ENCODE measurements at regions not wholly inside any gene's neighbourhood (a gene's known extent, or its start where the extent isn't known, plus 50 kb on each side); places are given as distances from the start of the nearest gene placed in this dataset.

DNA sequence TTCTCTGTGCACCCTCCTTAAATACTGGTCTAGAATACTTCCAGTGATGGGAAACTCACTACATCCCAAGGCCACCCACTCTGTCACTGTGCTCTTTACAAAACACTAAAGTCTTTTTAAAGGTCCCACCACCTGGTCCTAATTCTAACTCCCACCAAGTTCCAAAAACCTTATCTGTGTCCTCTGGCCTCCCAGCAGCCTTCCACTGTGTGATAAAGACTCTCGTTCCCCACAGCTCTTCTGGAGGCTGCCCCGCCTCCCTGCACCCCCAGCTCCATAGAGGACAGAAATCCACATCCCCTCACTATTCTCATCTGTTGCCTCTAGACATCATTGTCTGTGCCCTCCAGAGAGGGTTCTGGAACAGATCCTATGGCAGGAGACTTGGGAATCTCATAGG lies 276.4 kb downstream of the FAM43A start:
- no peaks in the 10 kb centered on the region for H3K27me3 ChIP-seq (ENCODE audit: insufficient read depth, low read length)
- WGBS (ENCODE audit: extremely low coverage, insufficient coverage, insufficient read length): no CpG with 5 or more reads among the region's 2 CpGs
- H3K18ac ChIP-seq (ENCODE audit: low read length): no peak overlapping the region
- no peak overlapping the region for H2BK5ac ChIP-seq (ENCODE audit: low read depth, low read length, poor library complexity)
- H3K9me3 ChIP-seq (ENCODE audit: insufficient read depth, low read depth, low read length): no peaks in the 10 kb centered on the region
- no peaks in the 10 kb centered on the region for H3K79me2 ChIP-seq (ENCODE audit: control insufficient read depth, insufficient read depth, low read length, poor library complexity)
- no peaks in the 10 kb centered on the region for H3K36me3 ChIP-seq (ENCODE audit: control insufficient read depth in 1 of 2, insufficient read depth in 2 of 2, low read length in 2 of 2)
- no peak for DNase-seq
- no peak overlapping the region for H3K14ac ChIP-seq (ENCODE audit: low read length)
- no peaks in the 10 kb centered on the region for H3K79me1 ChIP-seq (ENCODE audit: low read length)
- no peak overlapping the region for H4K91ac ChIP-seq (ENCODE audit: low read depth, low read length)
- H2BK12ac ChIP-seq (ENCODE audit: low read length): no peak overlapping the region
- H2AFZ ChIP-seq (ENCODE audit: insufficient read depth, low read length, poor library complexity): no peak overlapping the region
- H4K12ac ChIP-seq (ENCODE audit: low read depth, low read length): no peak overlapping the region
- no peak overlapping the region for H3K27ac ChIP-seq (ENCODE audit: low read depth, low read length)
- no peak overlapping the region for H3K4me2 ChIP-seq (ENCODE audit: low read length)
- no peak overlapping the region for H2AK5ac ChIP-seq (ENCODE audit: low read length)
- no peak overlapping the region for H2BK120ac ChIP-seq (ENCODE audit: insufficient read depth, low read length, poor library complexity)
- H3K4ac ChIP-seq (ENCODE audit: low read depth, low read length): no peak overlapping the region
- no peak overlapping the region for H3K4me3 ChIP-seq (ENCODE audit: low read depth, low read length)
- no peak overlapping the region for H4K8ac ChIP-seq (ENCODE audit: low read depth, low read length)
- H3K23ac ChIP-seq (ENCODE audit: low read length): no peak overlapping the region
- H3K9ac ChIP-seq (ENCODE audit: low read length): no peak overlapping the region
- no peaks in the 10 kb centered on the region for H3K4me1 ChIP-seq (ENCODE audit: control insufficient read depth in 1 of 2, insufficient read depth in 2 of 2, low read length in 2 of 2)

DNA sequence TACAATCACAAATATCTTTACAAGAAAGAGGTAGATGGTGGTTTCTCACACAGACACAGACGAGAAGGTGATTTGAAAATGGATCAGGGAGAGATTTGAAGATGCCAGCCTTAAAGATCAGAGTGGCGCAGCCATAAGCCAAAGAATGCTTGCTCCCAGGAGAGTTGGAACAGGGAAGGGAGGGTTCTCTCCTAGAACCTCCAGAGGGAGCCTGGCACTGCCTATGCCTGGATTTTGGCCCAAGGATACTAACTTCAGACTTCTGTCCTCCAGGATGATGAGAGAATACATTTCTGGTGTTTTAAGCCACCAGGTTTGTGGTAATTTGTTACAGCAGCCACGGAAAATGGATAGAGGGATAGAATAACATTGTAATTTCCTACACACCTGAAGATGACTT lies 279.1 kb downstream of the FAM43A start:
- H3K79me1 ChIP-seq (ENCODE audit: low read length): no peaks in the 10 kb centered on the region
- H3K4me3 ChIP-seq (ENCODE audit: low read depth, low read length): no peak overlapping the region
- WGBS (ENCODE audit: extremely low coverage, insufficient coverage, insufficient read length): no CpG with 5 or more reads among the region's 3 CpGs
- no peak overlapping the region for H2BK120ac ChIP-seq (ENCODE audit: insufficient read depth, low read length, poor library complexity)
- no peak overlapping the region for H2BK12ac ChIP-seq (ENCODE audit: low read length)
- no peak overlapping the region for H4K91ac ChIP-seq (ENCODE audit: low read depth, low read length)
- no peak overlapping the region for H2AK5ac ChIP-seq (ENCODE audit: low read length)
- no peak overlapping the region for H4K12ac ChIP-seq (ENCODE audit: low read depth, low read length)
- H3K27ac ChIP-seq (ENCODE audit: low read depth, low read length): no peak overlapping the region
- H2AFZ ChIP-seq (ENCODE audit: insufficient read depth, low read length, poor library complexity): no peak overlapping the region
- H3K14ac ChIP-seq (ENCODE audit: low read length): no peak overlapping the region
- no peak overlapping the region for H3K9ac ChIP-seq (ENCODE audit: low read length)
- H3K4ac ChIP-seq (ENCODE audit: low read depth, low read length): no peak overlapping the region
- H3K79me2 ChIP-seq (ENCODE audit: control insufficient read depth, insufficient read depth, low read length, poor library complexity): no peaks in the 10 kb centered on the region
- H2BK5ac ChIP-seq (ENCODE audit: low read depth, low read length, poor library complexity): no peak overlapping the region
- H3K4me2 ChIP-seq (ENCODE audit: low read length): no peak overlapping the region
- H3K9me3 ChIP-seq (ENCODE audit: insufficient read depth, low read depth, low read length): no peaks in the 10 kb centered on the region
- H3K23ac ChIP-seq (ENCODE audit: low read length): no peak overlapping the region
- H3K4me1 ChIP-seq (ENCODE audit: control insufficient read depth in 1 of 2, insufficient read depth in 2 of 2, low read length in 2 of 2): no peaks in the 10 kb centered on the region
- no peaks in the 10 kb centered on the region for H3K36me3 ChIP-seq (ENCODE audit: control insufficient read depth in 1 of 2, insufficient read depth in 2 of 2, low read length in 2 of 2)
- H3K18ac ChIP-seq (ENCODE audit: low read length): no peak overlapping the region
- H3K27me3 ChIP-seq (ENCODE audit: insufficient read depth, low read length): no peaks in the 10 kb centered on the region
- H4K8ac ChIP-seq (ENCODE audit: low read depth, low read length): no peak overlapping the region
- DNase-seq: no peak

DNA sequence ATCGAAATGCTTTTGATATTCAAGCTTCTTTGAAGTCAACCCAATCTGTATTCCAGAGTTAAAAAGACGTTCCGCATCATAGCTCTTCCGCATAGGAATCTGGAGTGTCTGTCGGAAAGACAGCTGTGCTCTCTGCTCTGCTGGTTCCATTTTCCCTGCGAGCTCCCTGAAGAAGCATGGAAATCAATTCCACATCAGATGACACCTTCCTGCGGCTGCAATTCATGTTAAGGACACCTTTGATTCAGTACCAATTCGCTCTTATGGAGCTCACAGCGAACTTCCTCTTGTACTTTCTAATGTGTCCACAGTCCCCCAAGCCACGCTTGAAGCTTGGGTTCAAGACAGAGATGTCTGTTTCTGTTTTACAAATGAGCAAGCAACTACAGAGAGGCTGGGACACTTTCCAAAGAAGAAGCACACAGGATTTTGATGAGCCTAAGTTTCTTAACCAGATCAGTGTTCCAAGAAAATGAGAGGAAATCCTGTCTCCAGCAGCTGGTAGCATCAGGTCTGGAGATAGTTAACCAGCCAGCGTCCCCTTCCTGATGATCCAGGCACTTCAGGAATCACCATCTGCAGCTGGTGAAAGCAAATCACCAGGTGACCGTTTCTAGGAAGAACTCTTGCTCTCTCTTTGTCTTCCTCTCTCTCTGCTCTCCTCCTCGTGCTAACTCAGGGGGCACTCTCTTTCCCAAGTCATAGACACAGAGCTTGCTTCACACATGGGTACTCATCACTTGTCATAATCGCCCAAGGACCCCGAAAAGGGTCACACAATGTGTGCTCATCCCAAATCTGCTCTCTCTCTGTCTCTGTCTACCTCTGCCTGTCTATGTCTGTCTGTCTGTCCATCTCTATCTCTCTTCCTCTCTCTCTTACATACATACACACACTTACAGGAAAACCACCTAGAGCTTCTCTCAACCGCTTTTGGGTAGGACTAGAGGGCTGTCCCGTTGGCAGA lies 281.8 kb downstream of the FAM43A start:
- H3K79me2 ChIP-seq (ENCODE audit: control insufficient read depth, insufficient read depth, low read length, poor library complexity): no peaks in the 10 kb centered on the region
- no peaks in the 10 kb centered on the region for H3K9me3 ChIP-seq (ENCODE audit: insufficient read depth, low read depth, low read length)
- H2BK120ac ChIP-seq (ENCODE audit: insufficient read depth, low read length, poor library complexity): no peak overlapping the region
- H2AK5ac ChIP-seq (ENCODE audit: low read length): no peak overlapping the region
- H3K23ac ChIP-seq (ENCODE audit: low read length): peak overlapping the region; percentile 18
- no peak overlapping the region for H3K4ac ChIP-seq (ENCODE audit: low read depth, low read length)
- no peak overlapping the region for H3K18ac ChIP-seq (ENCODE audit: low read length)
- no peak overlapping the region for H3K14ac ChIP-seq (ENCODE audit: low read length)
- no peak overlapping the region for H4K8ac ChIP-seq (ENCODE audit: low read depth, low read length)
- H2BK5ac ChIP-seq (ENCODE audit: low read depth, low read length, poor library complexity): no peak overlapping the region
- no peaks in the 10 kb centered on the region for H3K79me1 ChIP-seq (ENCODE audit: low read length)
- H4K12ac ChIP-seq (ENCODE audit: low read depth, low read length): no peak overlapping the region
- no peaks in the 10 kb centered on the region for H3K36me3 ChIP-seq (ENCODE audit: control insufficient read depth in 1 of 2, insufficient read depth in 2 of 2, low read length in 2 of 2)
- WGBS (ENCODE audit: extremely low coverage, insufficient coverage, insufficient read length): no CpG with 5 or more reads among the region's 17 CpGs
- H3K4me3 ChIP-seq (ENCODE audit: low read depth, low read length): no peak overlapping the region
- no peak overlapping the region for H3K4me2 ChIP-seq (ENCODE audit: low read length)
- no peaks in the 10 kb centered on the region for H3K27me3 ChIP-seq (ENCODE audit: insufficient read depth, low read length)
- no peak overlapping the region for H3K9ac ChIP-seq (ENCODE audit: low read length)
- H2AFZ ChIP-seq (ENCODE audit: insufficient read depth, low read length, poor library complexity): no peak overlapping the region
- H2BK12ac ChIP-seq (ENCODE audit: low read length): no peak overlapping the region
- H3K27ac ChIP-seq (ENCODE audit: low read depth, low read length): no peak overlapping the region
- no peak overlapping the region for H4K91ac ChIP-seq (ENCODE audit: low read depth, low read length)
- H3K4me1 ChIP-seq (ENCODE audit: control insufficient read depth in 1 of 2, insufficient read depth in 2 of 2, low read length in 2 of 2): no peaks in the 10 kb centered on the region
- no peak for DNase-seq

DNA sequence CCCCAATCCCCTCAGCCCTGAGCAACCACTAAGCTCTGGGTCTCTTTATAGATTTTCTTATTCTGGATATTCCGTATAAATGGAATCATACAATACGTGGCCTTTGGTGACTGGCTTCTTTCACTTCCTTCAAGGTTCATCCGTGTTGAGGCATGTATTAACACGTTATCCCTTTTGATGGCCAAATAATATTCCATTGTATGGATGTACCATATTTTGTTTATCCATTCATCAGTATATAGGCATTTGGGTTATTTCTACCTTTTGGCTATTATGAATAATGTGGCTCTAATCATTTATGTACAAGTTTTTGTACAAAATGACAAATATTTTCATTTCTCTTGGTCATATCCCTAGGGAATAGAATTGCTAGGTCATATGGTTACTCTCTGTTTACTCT lies 284.4 kb downstream of the FAM43A start:
- H3K4me2 ChIP-seq (ENCODE audit: low read length): no peak overlapping the region
- H3K23ac ChIP-seq (ENCODE audit: low read length): no peak overlapping the region
- no CpG with 5 or more reads among the region's 4 CpGs for WGBS (ENCODE audit: extremely low coverage, insufficient coverage, insufficient read length)
- DNase-seq: no peak
- no peak overlapping the region for H2BK120ac ChIP-seq (ENCODE audit: insufficient read depth, low read length, poor library complexity)
- H3K9me3 ChIP-seq (ENCODE audit: insufficient read depth, low read depth, low read length): peaks cover 2% of the 10 kb centered on the region
- H2BK5ac ChIP-seq (ENCODE audit: low read depth, low read length, poor library complexity): no peak overlapping the region
- no peak overlapping the region for H3K4me3 ChIP-seq (ENCODE audit: low read depth, low read length)
- H3K27me3 ChIP-seq (ENCODE audit: insufficient read depth, low read length): no peaks in the 10 kb centered on the region
- no peak overlapping the region for H3K9ac ChIP-seq (ENCODE audit: low read length)
- no peak overlapping the region for H3K27ac ChIP-seq (ENCODE audit: low read depth, low read length)
- H3K14ac ChIP-seq (ENCODE audit: low read length): no peak overlapping the region
- H4K8ac ChIP-seq (ENCODE audit: low read depth, low read length): no peak overlapping the region
- no peaks in the 10 kb centered on the region for H3K79me1 ChIP-seq (ENCODE audit: low read length)
- H3K4me1 ChIP-seq (ENCODE audit: control insufficient read depth in 1 of 2, insufficient read depth in 2 of 2, low read length in 2 of 2): no peaks in the 10 kb centered on the region
- no peak overlapping the region for H4K91ac ChIP-seq (ENCODE audit: low read depth, low read length)
- no peaks in the 10 kb centered on the region for H3K79me2 ChIP-seq (ENCODE audit: control insufficient read depth, insufficient read depth, low read length, poor library complexity)
- H2AFZ ChIP-seq (ENCODE audit: insufficient read depth, low read length, poor library complexity): no peak overlapping the region
- H3K4ac ChIP-seq (ENCODE audit: low read depth, low read length): no peak overlapping the region
- H4K12ac ChIP-seq (ENCODE audit: low read depth, low read length): no peak overlapping the region
- no peak overlapping the region for H2AK5ac ChIP-seq (ENCODE audit: low read length)
- no peak overlapping the region for H3K18ac ChIP-seq (ENCODE audit: low read length)
- H3K36me3 ChIP-seq (ENCODE audit: control insufficient read depth in 1 of 2, insufficient read depth in 2 of 2, low read length in 2 of 2): no peaks in the 10 kb centered on the region
- H2BK12ac ChIP-seq (ENCODE audit: low read length): no peak overlapping the region
